ENCODE measurements at regions not wholly inside any gene's neighbourhood (a gene's known extent, or its start where the extent isn't known, plus 50 kb on each side); places are given as distances from the start of the nearest gene placed in this dataset.

DNA sequence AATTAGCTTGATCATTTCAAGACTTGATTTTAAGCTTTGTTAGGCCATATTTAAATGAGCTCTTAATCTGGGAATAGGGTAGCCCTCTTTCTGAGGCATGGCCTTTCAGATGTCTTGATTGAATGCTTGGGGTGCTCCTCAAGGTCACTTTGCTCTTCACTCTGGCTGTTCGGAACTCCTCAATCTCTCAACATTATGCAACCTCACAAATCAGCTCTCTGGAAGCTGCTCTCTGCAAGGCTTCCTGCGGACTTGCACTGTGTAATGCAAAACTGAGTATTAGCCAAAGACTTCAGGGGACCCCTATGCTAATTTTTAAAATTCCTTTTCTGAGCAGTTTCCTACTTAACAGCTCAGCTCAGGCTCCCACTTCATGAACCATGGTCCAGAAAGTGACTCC, 398.3 kb downstream of the PRDM5 start:
- TF ChIP-seq, protein P1, sequence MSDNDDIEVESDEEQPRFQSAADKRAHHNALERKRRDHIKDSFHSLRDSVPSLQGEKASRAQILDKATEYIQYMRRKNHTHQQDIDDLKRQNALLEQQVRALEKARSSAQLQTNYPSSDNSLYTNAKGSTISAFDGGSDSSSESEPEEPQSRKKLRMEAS (IDR thresholded peaks at IDR 0.05): no peak
- no peak for TF ChIP-seq EGR1 (IDR thresholded peaks at IDR 0.05)
- no peak for TF ChIP-seq YY1 (IDR thresholded peaks at IDR 0.05; ENCODE audit: low read depth)
- TF ChIP-seq NFIC (IDR thresholded peaks at IDR 0.05): no peak
- no peak for TF ChIP-seq TCF12 (IDR thresholded peaks at IDR 0.05; ENCODE audit: low read depth)
- TF ChIP-seq CEBPB (IDR thresholded peaks at IDR 0.05): no peak
- TF ChIP-seq TEAD4 (IDR thresholded peaks at IDR 0.05): no peak
- no peak for TF ChIP-seq CREB1 (IDR thresholded peaks at IDR 0.05; ENCODE audit: low read depth)
- TF ChIP-seq, protein P2, sequence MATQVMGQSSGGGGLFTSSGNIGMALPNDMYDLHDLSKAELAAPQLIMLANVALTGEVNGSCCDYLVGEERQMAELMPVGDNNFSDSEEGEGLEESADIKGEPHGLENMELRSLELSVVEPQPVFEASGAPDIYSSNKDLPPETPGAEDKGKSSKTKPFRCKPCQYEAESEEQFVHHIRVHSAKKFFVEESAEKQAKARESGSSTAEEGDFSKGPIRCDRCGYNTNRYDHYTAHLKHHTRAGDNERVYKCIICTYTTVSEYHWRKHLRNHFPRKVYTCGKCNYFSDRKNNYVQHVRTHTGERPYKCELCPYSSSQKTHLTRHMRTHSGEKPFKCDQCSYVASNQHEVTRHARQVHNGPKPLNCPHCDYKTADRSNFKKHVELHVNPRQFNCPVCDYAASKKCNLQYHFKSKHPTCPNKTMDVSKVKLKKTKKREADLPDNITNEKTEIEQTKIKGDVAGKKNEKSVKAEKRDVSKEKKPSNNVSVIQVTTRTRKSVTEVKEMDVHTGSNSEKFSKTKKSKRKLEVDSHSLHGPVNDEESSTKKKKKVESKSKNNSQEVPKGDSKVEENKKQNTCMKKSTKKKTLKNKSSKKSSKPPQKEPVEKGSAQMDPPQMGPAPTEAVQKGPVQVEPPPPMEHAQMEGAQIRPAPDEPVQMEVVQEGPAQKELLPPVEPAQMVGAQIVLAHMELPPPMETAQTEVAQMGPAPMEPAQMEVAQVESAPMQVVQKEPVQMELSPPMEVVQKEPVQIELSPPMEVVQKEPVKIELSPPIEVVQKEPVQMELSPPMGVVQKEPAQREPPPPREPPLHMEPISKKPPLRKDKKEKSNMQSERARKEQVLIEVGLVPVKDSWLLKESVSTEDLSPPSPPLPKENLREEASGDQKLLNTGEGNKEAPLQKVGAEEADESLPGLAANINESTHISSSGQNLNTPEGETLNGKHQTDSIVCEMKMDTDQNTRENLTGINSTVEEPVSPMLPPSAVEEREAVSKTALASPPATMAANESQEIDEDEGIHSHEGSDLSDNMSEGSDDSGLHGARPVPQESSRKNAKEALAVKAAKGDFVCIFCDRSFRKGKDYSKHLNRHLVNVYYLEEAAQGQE (IDR thresholded peaks at IDR 0.05; ENCODE audit: low read depth): no peak
- TF ChIP-seq EP300 (IDR thresholded peaks at IDR 0.05; ENCODE audit: borderline replicate concordance): no peak
- TF ChIP-seq USF1 (IDR thresholded peaks at IDR 0.05): no peak
- no peak for TF ChIP-seq RAD21 (IDR thresholded peaks at IDR 0.05; ENCODE audit: low read depth)
- no peak for TF ChIP-seq ZBTB7A (IDR thresholded peaks at IDR 0.05; ENCODE audit: low read depth)
- TF ChIP-seq TAF1 (IDR thresholded peaks at IDR 0.05; ENCODE audit: low read depth): no peak
- TF ChIP-seq FOXM1 (IDR thresholded peaks at IDR 0.05; ENCODE audit: borderline replicate concordance, low read depth): no peak

- TF ChIP-seq FOXM1 (IDR thresholded peaks at IDR 0.05; ENCODE audit: borderline replicate concordance, low read depth) (no peak), CEBPB (IDR thresholded peaks at IDR 0.05) (no peak), ZBTB7A (IDR thresholded peaks at IDR 0.05; ENCODE audit: low read depth) (no peak)
These were observed 401.8 kb downstream of the PRDM5 start for GRCh38 chr4:120520761-120521160.

DNA sequence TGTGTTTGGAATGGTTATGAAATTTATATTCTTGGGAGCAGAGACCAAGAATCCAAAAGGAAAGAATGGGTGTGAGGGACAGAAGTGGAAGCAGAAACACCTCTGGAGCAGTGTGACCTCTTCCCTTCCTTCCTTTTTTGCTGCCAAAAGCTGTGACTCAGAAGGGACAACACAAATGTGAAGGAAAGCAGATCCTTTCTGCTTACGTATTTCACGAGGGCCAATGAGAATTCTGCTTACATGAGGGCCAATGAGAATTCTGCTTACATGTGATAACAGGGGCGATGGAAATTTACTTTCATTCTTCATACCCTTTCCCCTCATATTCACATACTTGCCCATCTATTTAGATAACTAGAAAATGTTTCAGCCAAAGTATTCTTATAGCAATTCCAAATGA, 404.6 kb downstream of the PRDM5 start:
- TF ChIP-seq TCF12 (IDR thresholded peaks at IDR 0.05; ENCODE audit: low read depth) (no peak), RAD21 (IDR thresholded peaks at IDR 0.05; ENCODE audit: low read depth) (no peak), ZBTB7A (IDR thresholded peaks at IDR 0.05; ENCODE audit: low read depth) (no peak), CEBPB (IDR thresholded peaks at IDR 0.05) (no peak), EP300 (IDR thresholded peaks at IDR 0.05; ENCODE audit: borderline replicate concordance) (no peak), USF1 (IDR thresholded peaks at IDR 0.05) (no peak), TEAD4 (IDR thresholded peaks at IDR 0.05) (no peak), NFIC (IDR thresholded peaks at IDR 0.05) (no peak), FOXM1 (IDR thresholded peaks at IDR 0.05; ENCODE audit: borderline replicate concordance, low read depth) (no peak)
- TF ChIP-seq, protein P1 (IDR thresholded peaks at IDR 0.05): no peak
- TF ChIP-seq, protein P2 (IDR thresholded peaks at IDR 0.05; ENCODE audit: low read depth): no peak

DNA sequence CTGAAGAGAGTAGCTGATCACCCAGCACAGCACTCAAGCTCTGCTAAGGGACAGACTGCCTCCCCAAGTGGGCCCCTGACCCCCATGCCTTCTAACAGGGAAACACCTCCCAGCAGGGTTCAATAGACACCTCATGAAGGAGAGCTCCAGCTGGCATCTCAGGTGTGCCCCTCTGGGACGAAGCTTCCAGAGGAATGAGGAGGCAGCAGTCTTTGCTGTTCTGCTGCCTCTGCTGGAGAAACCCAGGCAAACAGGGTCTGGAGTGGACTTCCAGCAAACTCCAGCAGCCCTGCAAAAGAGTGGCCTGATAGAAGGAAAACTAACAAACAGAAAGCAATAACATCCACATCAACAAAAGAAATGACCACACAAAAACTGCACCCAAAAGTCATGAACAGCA, 412.8 kb downstream of the PRDM5 start:
- TF ChIP-seq TCF12 (IDR thresholded peaks at IDR 0.05; ENCODE audit: low read depth) (no peak), USF1 (IDR thresholded peaks at IDR 0.05) (no peak), CEBPB (IDR thresholded peaks at IDR 0.05) (no peak), NFIC (IDR thresholded peaks at IDR 0.05) (no peak), RAD21 (IDR thresholded peaks at IDR 0.05; ENCODE audit: low read depth) (no peak), TAF1 (IDR thresholded peaks at IDR 0.05; ENCODE audit: low read depth) (no peak), EGR1 (IDR thresholded peaks at IDR 0.05) (no peak), FOXM1 (IDR thresholded peaks at IDR 0.05; ENCODE audit: borderline replicate concordance, low read depth) (no peak), YY1 (IDR thresholded peaks at IDR 0.05; ENCODE audit: low read depth) (no peak), ZBTB7A (IDR thresholded peaks at IDR 0.05; ENCODE audit: low read depth) (no peak), EP300 (IDR thresholded peaks at IDR 0.05; ENCODE audit: borderline replicate concordance) (no peak), CREB1 (IDR thresholded peaks at IDR 0.05; ENCODE audit: low read depth) (no peak), TEAD4 (IDR thresholded peaks at IDR 0.05) (no peak)
- TF ChIP-seq, protein P1 (IDR thresholded peaks at IDR 0.05): no peak
- TF ChIP-seq, protein P2 (IDR thresholded peaks at IDR 0.05; ENCODE audit: low read depth): no peak

Data from Ishikawa (cell line).